Muscle layer of colon (tissue), 2 donors: ENCODE measurements at regions not wholly inside any gene's neighbourhood (a gene's known extent, or its start where the extent isn't known, plus 50 kb on each side); places are given as distances from the start of the nearest gene placed in this dataset.
"Not testable (repeated sequence)": the region's sequence is repeated elsewhere in the genome, so short reads cannot be mapped to it uniquely, and the experiment has no call there.

Experiments
- H3K27ac ChIP-seq: one replicate; pipeline ENCODE4 v1.7.0; 2013; ENCODE audit warnings: low read depth, mild to moderate bottlenecking, low read length, moderate library complexity
- H3K27me3 ChIP-seq, 2 donors: one replicate each; pipeline ENCODE4 v1.7.0; 2013; ENCODE audit warnings: low read length in 2 of 2, mild to moderate bottlenecking in 2 of 2; ENCODE audit not compliant: insufficient read depth in 2 of 2, control insufficient read depth in 1 of 2
- H3K36me3 ChIP-seq: one replicate; pipeline ENCODE4 v1.7.0; 2013; ENCODE audit warnings: mild to moderate bottlenecking, low read length; ENCODE audit not compliant: insufficient read depth
- H3K4me1 ChIP-seq: one replicate; pipeline ENCODE4 v1.7.0; 2013; ENCODE audit warnings: mild to moderate bottlenecking, low read length; ENCODE audit not compliant: insufficient read depth
- H3K4me3 ChIP-seq, 2 donors: one replicate each; pipeline ENCODE4 v1.7.0; 2013; ENCODE audit warnings: low read length in 2 of 2, low read depth in 1 of 2, mild to moderate bottlenecking in 1 of 2, moderate library complexity in 1 of 2
- H3K9ac ChIP-seq: one replicate; pipeline ENCODE4 v1.7.0; 2013; ENCODE audit warnings: low read length
- H3K9me3 ChIP-seq: one replicate; pipeline ENCODE4 v1.7.0; 2013; ENCODE audit warnings: mild to moderate bottlenecking, low read length
- donor health status: abdominal sarcoma.
- donor health status: Adenocarcinoma of cecum.

DNA sequence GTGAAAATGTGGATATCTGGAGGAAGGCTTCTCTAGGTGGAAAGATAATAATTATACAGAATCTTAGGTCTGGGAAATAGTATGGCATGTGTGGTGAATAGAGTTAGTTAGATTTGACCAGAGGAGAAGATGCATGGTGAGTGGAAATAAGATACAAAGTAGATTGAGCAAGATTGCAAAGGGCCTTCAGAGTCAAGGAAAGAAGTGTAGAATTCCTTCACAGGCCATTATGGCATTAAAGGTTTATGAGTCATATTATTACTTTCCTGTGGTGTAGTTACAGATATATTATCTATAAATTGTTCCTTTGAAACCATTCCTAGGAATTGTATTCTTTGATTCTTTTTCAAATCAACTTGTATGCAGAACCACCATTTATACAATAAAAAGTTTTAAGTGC is 660.3 kb downstream of the SI start:
- no peaks in the 10 kb centered on the region for H3K36me3 ChIP-seq
- no peaks in the 10 kb centered on the region for H3K9me3 ChIP-seq
- H3K27me3 ChIP-seq: no peaks in the 10 kb centered on the region
- no peak overlapping the region for H3K9ac ChIP-seq
- H3K4me1 ChIP-seq: no peaks in the 10 kb centered on the region
- H3K27ac ChIP-seq: no peak overlapping the region
- H3K4me3 ChIP-seq: no peak overlapping the region

GRCh38 chr3:164416491-164417222 is 661.6 kb downstream of the SI start:
- no peak overlapping the region for H3K9ac ChIP-seq
- no peaks in the 10 kb centered on the region for H3K4me1 ChIP-seq
- H3K27me3 ChIP-seq: no peaks in the 10 kb centered on the region

GRCh38 chr3:164408326-164408725 is 670.0 kb downstream of the SI start:
- Histone ChIP-seq H3K27me3 (no peaks in the 10 kb centered on the region), H3K9me3 (no peaks in the 10 kb centered on the region), H3K4me1 (peaks cover 11% of the 10 kb centered on the region), H3K36me3 (no peaks in the 10 kb centered on the region), H3K27ac (no peak overlapping the region), H3K9ac (no peak overlapping the region), H3K4me3 (no peak overlapping the region)

More at GRCh38 chr3:164416491-164417222, 661.6 kb downstream of the SI start:
- Histone ChIP-seq H3K36me3 (no peaks in the 10 kb centered on the region), H3K4me3 (no peak overlapping the region), H3K9me3 (no peaks in the 10 kb centered on the region), H3K27ac (no peak overlapping the region)

DNA sequence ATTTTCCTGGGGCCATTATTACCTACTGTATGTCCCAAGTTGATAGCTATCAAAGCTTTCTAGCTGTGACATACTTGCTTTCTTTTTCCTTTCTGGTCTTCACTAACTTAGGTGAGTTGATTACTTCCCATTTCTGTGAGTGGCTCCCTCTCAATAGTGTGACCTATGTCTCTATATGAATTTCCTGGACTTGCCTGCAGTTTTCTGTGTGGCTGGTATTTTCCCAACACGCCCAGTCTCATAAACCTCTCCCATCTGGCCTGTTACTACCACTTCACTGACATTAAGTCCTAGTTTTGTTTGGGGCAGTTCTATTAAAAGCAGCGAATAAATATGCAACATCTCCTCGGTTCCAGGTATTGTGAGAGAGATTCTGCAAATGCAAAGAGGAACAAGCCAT is 671.2 kb downstream of the SI start:
- Histone ChIP-seq H3K36me3 (no peaks in the 10 kb centered on the region), H3K9me3 (no peaks in the 10 kb centered on the region), H3K4me1 (peaks cover 11% of the 10 kb centered on the region), H3K4me3 (no peak overlapping the region), H3K27me3 (no peaks in the 10 kb centered on the region), H3K27ac (no peak overlapping the region), H3K9ac (no peak overlapping the region)

DNA sequence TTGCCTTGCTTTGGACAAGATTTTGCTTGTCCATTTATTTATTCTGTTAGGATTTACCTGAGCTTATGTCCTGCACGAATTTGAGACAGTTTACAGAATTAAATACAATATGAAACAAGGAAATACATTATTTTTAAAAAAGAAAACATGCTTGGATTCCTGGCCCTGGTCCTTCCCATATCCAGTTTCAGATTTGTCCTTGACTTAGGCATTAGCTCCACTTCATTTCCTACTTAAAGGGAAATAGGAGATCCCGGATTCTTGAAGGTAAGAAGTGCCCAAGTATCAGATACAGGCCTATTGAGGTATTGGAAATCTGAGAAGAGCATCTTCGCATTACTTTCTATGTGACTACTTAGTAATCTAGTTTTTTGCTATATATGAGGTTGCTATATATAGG is 672.0 kb downstream of the SI start:
- Histone ChIP-seq H3K4me3 (no peak overlapping the region), H3K9me3 (no peaks in the 10 kb centered on the region), H3K4me1 (peaks cover 11% of the 10 kb centered on the region), H3K9ac (no peak overlapping the region), H3K27me3 (no peaks in the 10 kb centered on the region), H3K27ac (no peak overlapping the region), H3K36me3 (no peaks in the 10 kb centered on the region)

DNA sequence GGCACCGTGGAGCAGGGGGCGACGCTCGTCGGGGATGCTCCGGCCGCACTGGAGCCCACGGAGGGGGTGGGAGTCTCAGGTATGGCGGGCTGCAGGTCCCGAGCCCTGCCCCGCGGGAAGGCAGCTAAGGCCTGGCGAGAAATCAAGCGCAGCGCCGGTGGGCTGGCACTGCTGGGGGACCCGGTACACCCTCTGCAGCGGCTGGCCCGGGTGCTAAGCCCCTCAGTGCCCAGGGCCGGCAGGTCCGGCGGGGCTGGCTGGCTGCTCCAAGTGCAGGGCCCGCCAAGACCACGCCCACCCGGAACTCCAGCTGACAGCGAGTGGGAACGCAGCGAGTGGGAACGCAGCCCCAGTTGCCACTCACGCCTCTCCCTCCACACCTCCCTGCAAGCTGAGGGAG is 676.4 kb downstream of the SI start:
- no peak overlapping the region for H3K27ac ChIP-seq
- H3K9me3 ChIP-seq: no peaks in the 10 kb centered on the region
- no peaks in the 10 kb centered on the region for H3K4me1 ChIP-seq
- H3K27me3 ChIP-seq: no peaks in the 10 kb centered on the region
- no peaks in the 10 kb centered on the region for H3K36me3 ChIP-seq
- H3K4me3 ChIP-seq: no peak overlapping the region
- H3K9ac ChIP-seq: no peak overlapping the region

DNA sequence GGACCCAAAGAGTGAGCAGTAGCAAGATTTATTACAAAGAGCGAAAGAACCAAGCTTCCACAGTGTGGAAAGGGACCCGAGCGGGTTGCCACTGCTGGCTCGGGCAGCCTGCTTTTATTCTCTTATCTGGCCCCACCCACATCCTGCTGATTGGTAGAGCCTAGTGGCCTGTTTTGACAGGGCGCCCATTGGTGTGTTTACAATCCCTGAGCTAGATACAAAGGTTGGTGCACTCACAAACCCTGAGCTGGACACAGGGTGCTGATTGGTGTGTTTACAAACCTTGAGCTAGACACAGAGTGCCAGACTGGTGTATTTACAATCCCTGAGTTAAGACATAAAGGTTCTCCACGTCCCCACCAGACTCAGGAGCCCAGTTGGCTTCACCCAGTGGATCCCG is 676.9 kb downstream of the SI start:
- H3K4me1 ChIP-seq, H3K27me3 ChIP-seq, H3K27ac ChIP-seq, H3K4me3 ChIP-seq, H3K36me3 ChIP-seq, H3K9ac ChIP-seq, H3K9me3 ChIP-seq: not testable (repeated sequence)

GRCh38 chr3:164397462-164397861 is 680.8 kb downstream of the SI start:
- no peak overlapping the region for H3K9ac ChIP-seq
- no peaks in the 10 kb centered on the region for H3K4me1 ChIP-seq
- no peaks in the 10 kb centered on the region for H3K27me3 ChIP-seq
- no peak overlapping the region for H3K4me3 ChIP-seq
- no peaks in the 10 kb centered on the region for H3K9me3 ChIP-seq
- no peaks in the 10 kb centered on the region for H3K36me3 ChIP-seq
- no peak overlapping the region for H3K27ac ChIP-seq

- Histone ChIP-seq H3K4me1 (no peaks in the 10 kb centered on the region), H3K9me3 (no peaks in the 10 kb centered on the region), H3K4me3 (no peak overlapping the region), H3K9ac (no peak overlapping the region), H3K36me3 (no peaks in the 10 kb centered on the region), H3K27ac (no peak overlapping the region), H3K27me3 (no peaks in the 10 kb centered on the region)
Measured at GRCh38 chr3:164393171-164393570, 685.1 kb downstream of the SI start.

DNA sequence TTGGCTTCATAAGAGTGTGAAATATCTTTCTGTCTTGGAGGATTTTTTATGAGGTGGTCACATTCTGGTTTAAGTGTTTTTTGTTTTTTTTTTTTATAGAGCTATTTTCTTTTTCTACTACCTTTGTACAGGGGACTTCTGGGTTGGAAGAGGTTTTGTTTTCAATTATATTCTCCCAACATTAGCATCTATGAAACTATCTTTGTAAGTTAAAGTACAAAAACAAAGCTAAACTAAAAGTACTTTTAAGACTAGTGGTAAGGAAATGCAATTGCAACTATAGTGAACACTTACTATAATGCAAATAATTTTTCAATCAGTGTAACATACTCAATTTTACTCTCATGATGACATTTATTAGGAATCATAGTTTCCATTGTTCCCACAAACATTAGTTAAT is 688.2 kb downstream of the SI start:
- H3K9ac ChIP-seq: no peak overlapping the region
- H3K27me3 ChIP-seq: no peaks in the 10 kb centered on the region
- H3K9me3 ChIP-seq: no peaks in the 10 kb centered on the region
- no peaks in the 10 kb centered on the region for H3K36me3 ChIP-seq
- H3K4me1 ChIP-seq: no peaks in the 10 kb centered on the region
- H3K27ac ChIP-seq: no peak overlapping the region
- H3K4me3 ChIP-seq: no peak overlapping the region

DNA sequence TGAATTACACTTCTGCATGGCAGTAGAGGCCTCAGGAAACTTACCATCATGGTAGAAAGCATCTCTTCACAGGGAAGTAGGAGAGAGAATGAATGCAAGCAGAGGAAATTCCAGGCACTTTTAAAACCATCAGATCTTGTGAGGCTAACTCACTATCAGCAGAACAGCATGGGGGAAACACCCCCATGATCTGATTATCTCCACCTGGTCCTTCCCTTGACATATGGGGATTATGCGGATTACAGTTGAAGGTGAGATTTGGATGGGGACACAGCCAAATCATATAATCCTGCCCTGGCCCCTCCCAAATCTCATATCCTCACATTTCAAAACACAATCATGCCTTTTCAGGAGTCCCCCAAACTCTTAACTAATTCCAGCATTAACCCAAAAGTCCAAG is 691.1 kb downstream of the SI start:
- no peaks in the 10 kb centered on the region for H3K36me3 ChIP-seq
- no peak overlapping the region for H3K27ac ChIP-seq
- no peak overlapping the region for H3K4me3 ChIP-seq
- H3K4me1 ChIP-seq: no peaks in the 10 kb centered on the region
- no peaks in the 10 kb centered on the region for H3K27me3 ChIP-seq
- no peaks in the 10 kb centered on the region for H3K9me3 ChIP-seq
- H3K9ac ChIP-seq: no peak overlapping the region

DNA sequence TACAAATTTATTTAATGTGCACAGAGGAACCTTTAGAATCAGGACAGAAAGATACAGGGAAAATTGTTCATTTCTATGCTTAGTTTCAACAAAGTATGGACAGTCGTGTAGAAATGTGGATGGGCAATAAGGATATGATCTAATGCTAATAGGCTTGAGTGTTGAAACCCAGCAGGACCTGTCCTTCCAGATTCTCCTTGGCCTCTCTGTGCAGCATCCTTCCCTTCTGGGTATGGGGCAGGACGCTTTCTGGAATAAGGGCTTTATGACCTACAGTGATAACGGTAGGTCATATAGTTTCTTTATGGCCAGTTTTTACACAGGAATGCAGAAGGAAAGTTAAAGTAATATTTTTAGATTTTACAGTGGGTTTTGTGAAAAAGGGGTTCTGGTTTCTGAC is 698.1 kb downstream of the SI start:
- Histone ChIP-seq H3K4me3 (no peak overlapping the region), H3K27me3 (no peaks in the 10 kb centered on the region), H3K36me3 (no peaks in the 10 kb centered on the region), H3K9ac (no peak overlapping the region), H3K9me3 (no peaks in the 10 kb centered on the region), H3K27ac (no peak overlapping the region), H3K4me1 (no peaks in the 10 kb centered on the region)
